Cardiac fibroblast (primary cell): ENCODE measurements at regions not wholly inside any gene's neighbourhood (a gene's known extent, or its start where the extent isn't known, plus 50 kb on each side); places are given as distances from the start of the nearest gene placed in this dataset.

Experiments
- DNase-seq, 2 donors: peaks; one replicate each; pipeline versions ENCODE4 v3.0.0 to v3.0.0-alpha.2; 2010; ENCODE audit warnings: low read depth in 2 of 2
- H3K4me3 ChIP-seq, 2 donors: replicated peaks in 1 of 2; 1 replicate in 1 of 2; 2 replicates in 1 of 2; pipeline ENCODE4 v1.5.1; 2011; ENCODE audit warnings: low read depth in 2 of 2, low read length in 2 of 2, mild to moderate bottlenecking in 2 of 2, moderate library complexity in 1 of 2
- TF ChIP-seq, protein P1 (sequence below): IDR thresholded peaks from one replicate; pipeline ENCODE4 v1.5.1; 2011; ENCODE audit warnings: low read depth, mild to moderate bottlenecking, low read length, inconsistent platforms

DNA sequence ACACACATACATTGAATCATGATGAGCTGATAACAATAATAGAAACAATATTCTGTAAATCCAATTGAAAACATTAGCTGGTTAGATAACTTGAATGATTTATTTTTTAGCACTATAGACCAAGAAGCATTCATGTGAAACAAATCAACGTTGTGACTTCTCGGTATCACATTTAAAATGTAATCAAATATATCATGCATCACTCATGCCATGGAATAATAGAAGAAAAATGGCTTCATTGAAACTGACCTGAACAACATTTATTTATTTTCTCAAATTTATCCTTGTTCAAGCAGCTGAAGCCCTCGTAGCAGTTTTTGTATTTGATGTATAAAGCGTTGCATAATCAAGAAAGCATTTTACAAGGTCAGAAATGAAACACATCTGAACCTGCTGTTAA lies 299.6 kb upstream of the CDH18 start:
- TF ChIP-seq, protein P1, sequence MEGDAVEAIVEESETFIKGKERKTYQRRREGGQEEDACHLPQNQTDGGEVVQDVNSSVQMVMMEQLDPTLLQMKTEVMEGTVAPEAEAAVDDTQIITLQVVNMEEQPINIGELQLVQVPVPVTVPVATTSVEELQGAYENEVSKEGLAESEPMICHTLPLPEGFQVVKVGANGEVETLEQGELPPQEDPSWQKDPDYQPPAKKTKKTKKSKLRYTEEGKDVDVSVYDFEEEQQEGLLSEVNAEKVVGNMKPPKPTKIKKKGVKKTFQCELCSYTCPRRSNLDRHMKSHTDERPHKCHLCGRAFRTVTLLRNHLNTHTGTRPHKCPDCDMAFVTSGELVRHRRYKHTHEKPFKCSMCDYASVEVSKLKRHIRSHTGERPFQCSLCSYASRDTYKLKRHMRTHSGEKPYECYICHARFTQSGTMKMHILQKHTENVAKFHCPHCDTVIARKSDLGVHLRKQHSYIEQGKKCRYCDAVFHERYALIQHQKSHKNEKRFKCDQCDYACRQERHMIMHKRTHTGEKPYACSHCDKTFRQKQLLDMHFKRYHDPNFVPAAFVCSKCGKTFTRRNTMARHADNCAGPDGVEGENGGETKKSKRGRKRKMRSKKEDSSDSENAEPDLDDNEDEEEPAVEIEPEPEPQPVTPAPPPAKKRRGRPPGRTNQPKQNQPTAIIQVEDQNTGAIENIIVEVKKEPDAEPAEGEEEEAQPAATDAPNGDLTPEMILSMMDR = no peak
- DNase-seq = no peak
- no peak overlapping the region for H3K4me3 ChIP-seq

DNA sequence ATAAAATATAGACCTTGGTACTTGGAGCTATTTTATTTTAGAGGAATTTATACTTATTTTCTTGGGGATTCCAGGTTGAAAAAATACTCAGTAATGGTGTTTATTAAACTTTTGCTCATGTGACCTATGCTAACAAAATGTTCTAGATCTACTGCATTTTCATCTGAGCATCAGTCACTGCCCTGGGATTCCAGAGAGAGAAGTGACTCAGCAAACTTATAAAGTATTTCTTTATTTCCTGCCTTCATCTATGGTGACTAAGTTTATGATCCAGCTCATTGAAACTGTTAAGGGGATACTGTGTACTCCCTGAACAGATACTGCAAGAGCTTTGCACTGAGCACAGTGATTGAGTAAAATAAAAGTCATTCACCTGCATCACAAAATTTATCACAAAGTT lies 298.5 kb upstream of the CDH18 start:
- H3K4me3 ChIP-seq = no peak overlapping the region
- peak; percentile 65 to 82 for DNase-seq
- TF ChIP-seq, protein P1 = no peak

DNA sequence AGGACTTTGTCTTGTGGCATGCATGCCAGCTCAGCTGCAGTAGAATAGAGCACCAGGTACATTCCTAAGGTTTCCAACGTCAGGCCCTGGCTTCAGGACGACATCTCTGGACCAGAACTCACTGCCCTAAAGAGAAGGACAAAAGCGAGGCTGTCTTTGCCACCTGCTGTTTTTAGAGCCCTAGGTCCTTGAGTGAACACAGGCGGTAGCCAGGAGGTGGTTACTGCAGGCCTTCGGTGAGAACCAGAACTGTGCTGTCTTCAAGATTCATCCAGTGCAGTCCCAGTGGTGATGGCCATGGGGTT lies 288.9 kb upstream of the CDH18 start:
- no peak for DNase-seq
- H3K4me3 ChIP-seq = no peak overlapping the region
- TF ChIP-seq, protein P1 = no peak

DNA sequence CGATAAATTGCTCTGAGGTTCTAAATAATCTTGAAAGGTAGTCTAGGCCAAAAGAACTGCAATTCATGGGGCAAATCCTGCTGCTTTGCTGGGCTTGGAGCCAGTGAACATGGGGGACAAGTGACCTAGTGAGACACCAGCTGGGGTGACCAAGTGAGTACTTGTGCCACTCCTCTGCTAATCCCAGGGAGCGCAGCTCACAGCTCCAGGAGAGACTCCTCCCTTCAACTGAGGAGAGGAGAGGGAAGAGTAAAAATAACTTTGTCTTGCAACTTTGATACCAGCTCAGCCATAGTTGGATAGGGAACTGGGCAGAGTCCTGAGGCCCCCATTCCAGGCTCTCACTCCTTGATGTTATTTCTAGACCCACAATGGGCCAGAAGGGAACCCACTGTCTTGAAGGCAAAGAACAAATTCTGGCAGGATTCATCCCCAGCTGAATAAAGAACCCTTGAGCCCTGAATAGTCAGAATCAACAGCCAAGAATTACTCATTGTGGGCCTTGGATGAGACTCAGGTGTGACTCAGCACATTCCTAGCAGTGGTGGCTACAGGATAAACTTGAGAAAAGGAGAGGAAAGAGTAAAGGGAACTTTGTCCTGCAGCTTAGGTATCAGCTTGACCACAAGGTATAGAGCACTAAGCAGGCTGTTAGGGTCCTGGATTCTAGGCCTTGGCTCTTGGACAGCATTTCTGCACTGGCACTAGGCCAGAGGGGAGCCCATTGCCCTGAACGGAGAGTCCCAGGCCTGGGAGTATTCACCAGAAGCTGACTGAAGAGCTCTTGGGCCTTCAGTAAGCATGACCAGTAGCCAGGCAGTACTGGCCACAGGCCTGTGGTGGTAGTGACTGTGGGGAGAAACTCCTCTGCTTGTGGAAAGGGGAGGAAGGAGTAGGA lies 288.3 kb upstream of the CDH18 start:
- DNase-seq = peak; percentile 70 to 93
- TF ChIP-seq, protein P1 = no peak
- H3K4me3 ChIP-seq = no peak overlapping the region

DNA sequence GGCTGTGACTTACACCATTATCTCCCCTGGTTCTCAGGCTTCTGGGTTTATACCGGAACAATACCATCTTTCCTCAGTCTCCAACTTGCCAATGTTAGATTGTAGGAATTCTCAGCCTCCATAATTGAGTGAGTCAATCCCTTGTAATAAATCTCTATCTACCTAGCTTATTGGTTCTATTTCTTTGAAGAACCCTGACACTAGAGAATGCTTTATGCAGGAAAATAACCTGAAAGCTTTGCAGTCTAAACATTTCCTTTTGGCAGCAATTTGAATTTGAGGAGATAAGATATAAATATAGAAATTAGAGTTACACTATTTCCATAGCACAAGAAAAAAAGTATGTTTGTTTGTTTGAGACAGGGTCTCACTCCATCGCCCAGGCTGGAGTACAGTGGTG lies 278.1 kb upstream of the CDH18 start:
- no peak for DNase-seq
- TF ChIP-seq, protein P1 = no peak
- no peak overlapping the region for H3K4me3 ChIP-seq

DNA sequence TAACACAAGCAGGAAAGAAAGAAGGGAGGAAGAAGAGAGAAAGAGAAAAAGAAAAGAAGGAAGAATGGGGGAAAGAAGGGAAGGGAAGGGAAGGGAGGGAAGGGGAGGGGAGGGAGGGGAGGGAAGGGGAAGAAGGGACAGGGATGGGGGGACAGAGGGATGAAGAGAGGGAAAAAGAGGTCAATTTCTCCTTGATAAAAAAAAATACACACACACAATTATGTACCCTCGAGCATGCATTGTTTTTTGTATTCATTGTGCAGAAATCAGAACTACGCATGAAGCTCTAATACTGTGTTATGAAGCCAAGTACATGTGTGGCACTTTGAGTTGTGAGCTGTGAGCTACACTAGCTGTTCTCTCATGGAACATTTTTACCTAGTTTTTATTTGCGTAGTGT lies 274.9 kb upstream of the CDH18 start:
- TF ChIP-seq, protein P1 = no peak
- H3K4me3 ChIP-seq = no peak overlapping the region
- no peak for DNase-seq

DNA sequence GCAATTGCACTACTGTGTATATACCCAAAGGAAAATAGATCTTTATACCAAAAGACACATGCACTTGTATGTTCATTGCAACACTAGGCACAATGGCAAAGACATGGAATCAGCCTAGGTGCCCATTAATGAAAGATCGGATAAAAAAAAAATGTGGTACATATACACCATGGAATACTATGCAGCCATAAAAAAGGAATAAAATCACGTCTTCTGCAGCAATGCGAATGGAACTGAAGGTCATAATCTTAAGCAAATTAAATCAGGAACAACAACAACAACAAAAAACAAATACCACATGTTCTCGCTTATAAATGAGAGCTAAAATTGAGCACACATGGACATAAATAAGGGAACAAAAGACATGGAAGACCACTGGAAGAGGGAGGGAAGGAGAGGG lies 266.7 kb upstream of the CDH18 start:
- TF ChIP-seq, protein P1 = no peak
- DNase-seq = no peak
- no peak overlapping the region for H3K4me3 ChIP-seq
